HUES48 (cell line): ENCODE measurements at regions not wholly inside any gene's neighbourhood (a gene's known extent, or its start where the extent isn't known, plus 50 kb on each side); places are given as distances from the start of the nearest gene placed in this dataset.

Source experiments
- H3K27ac ChIP-seq: one replicate; pipeline ENCODE4 v1.7.0; 2013; ENCODE audit warnings: low read depth, low read length, inconsistent platforms
- H3K27me3 ChIP-seq: 2 replicates; pipeline ENCODE4 v1.6.1; 2013; ENCODE audit warnings: mild to moderate bottlenecking, low read length; ENCODE audit not compliant: control insufficient read depth, insufficient read depth
- H3K36me3 ChIP-seq: 2 replicates; pipeline ENCODE4 v1.6.1; 2013; ENCODE audit warnings: low read length; ENCODE audit not compliant: control insufficient read depth, insufficient read depth
- H3K4me1 ChIP-seq: 2 replicates; pipeline ENCODE4 v1.6.1; 2013; ENCODE audit warnings: mild to moderate bottlenecking, low read length; ENCODE audit not compliant: control insufficient read depth, insufficient read depth
- H3K4me3 ChIP-seq: 2 replicates; pipeline ENCODE4 v1.5.1; 2013; ENCODE audit warnings: mild to moderate bottlenecking, low read depth, low read length
- H3K9ac ChIP-seq: 2 replicates; pipeline ENCODE4 v1.6.1; 2013; ENCODE audit warnings: mild to moderate bottlenecking, low read depth, low read length, moderate library complexity
- H3K9me3 ChIP-seq: 2 replicates; pipeline ENCODE4 v1.6.1; 2013; ENCODE audit warnings: low read length; ENCODE audit not compliant: control insufficient read depth, insufficient read depth

GRCh38 chr18:6626457-6626856, 103.1 kb upstream of the ARHGAP28 start:
- Histone ChIP-seq H3K9ac (no peak overlapping the region), H3K4me3 (no peak overlapping the region), H3K27ac (no peak overlapping the region), H3K4me1 (peaks cover 7% of the 10 kb centered on the region; the same call in 1 of the 2 replicates), H3K27me3 (no peaks in the 10 kb centered on the region), H3K9me3 (no peaks in the 10 kb centered on the region), H3K36me3 (no peaks in the 10 kb centered on the region)

GRCh38 chr18:6627645-6628044, 101.9 kb upstream of the ARHGAP28 start:
- Histone ChIP-seq H3K36me3 (no peaks in the 10 kb centered on the region), H3K4me1 (peaks cover 14% of the 10 kb centered on the region), H3K27me3 (no peaks in the 10 kb centered on the region), H3K9ac (no peak overlapping the region), H3K27ac (no peak overlapping the region), H3K9me3 (no peaks in the 10 kb centered on the region), H3K4me3 (no peak overlapping the region)

GRCh38 chr18:6628187-6628586, 101.3 kb upstream of the ARHGAP28 start:
- Histone ChIP-seq H3K27me3 (no peaks in the 10 kb centered on the region), H3K9me3 (no peaks in the 10 kb centered on the region), H3K4me1 (peaks cover 19% of the 10 kb centered on the region), H3K36me3 (no peaks in the 10 kb centered on the region), H3K9ac (no peak overlapping the region), H3K27ac (no peak overlapping the region), H3K4me3 (no peak overlapping the region)

GRCh38 chr18:6629635-6630140, 99.8 kb upstream of the ARHGAP28 start:
- H3K4me1 ChIP-seq = peaks cover 21% of the 10 kb centered on the region
- no peaks in the 10 kb centered on the region for H3K36me3 ChIP-seq
- no peak overlapping the region for H3K4me3 ChIP-seq
- H3K27ac ChIP-seq = no peak overlapping the region
- H3K27me3 ChIP-seq = no peaks in the 10 kb centered on the region
- no peaks in the 10 kb centered on the region for H3K9me3 ChIP-seq
- H3K9ac ChIP-seq = no peak overlapping the region

- H3K27ac ChIP-seq = peak overlapping the region; percentile 78
- no peaks in the 10 kb centered on the region for H3K9me3 ChIP-seq
- no peak overlapping the region; the same call in 1 of the 2 replicates for H3K9ac ChIP-seq
- H3K4me1 ChIP-seq = peaks cover 20% of the 10 kb centered on the region
- no peaks in the 10 kb centered on the region for H3K36me3 ChIP-seq
- H3K27me3 ChIP-seq = no peaks in the 10 kb centered on the region
- H3K4me3 ChIP-seq = no peak overlapping the region
Measured at GRCh38 chr18:6633310-6633709, 96.2 kb upstream of the ARHGAP28 start.

GRCh38 chr18:6636091-6636490, 93.4 kb upstream of the ARHGAP28 start:
- Histone ChIP-seq H3K27me3 (no peaks in the 10 kb centered on the region), H3K9me3 (no peaks in the 10 kb centered on the region), H3K36me3 (no peaks in the 10 kb centered on the region), H3K4me1 (peaks cover 37% of the 10 kb centered on the region), H3K27ac (no peak overlapping the region), H3K4me3 (no peak overlapping the region), H3K9ac (no peak overlapping the region)

GRCh38 chr18:6638447-6638846, 91.1 kb upstream of the ARHGAP28 start:
- Histone ChIP-seq H3K27ac (no peak overlapping the region), H3K27me3 (no peaks in the 10 kb centered on the region), H3K9ac (no peak overlapping the region), H3K36me3 (no peaks in the 10 kb centered on the region), H3K4me1 (peaks cover 23% of the 10 kb centered on the region), H3K4me3 (no peak overlapping the region), H3K9me3 (no peaks in the 10 kb centered on the region)

GRCh38 chr18:6639305-6639704, 90.2 kb upstream of the ARHGAP28 start:
- Histone ChIP-seq H3K4me1 (peaks cover 17% of the 10 kb centered on the region), H3K36me3 (no peaks in the 10 kb centered on the region), H3K4me3 (no peak overlapping the region), H3K9ac (no peak overlapping the region), H3K9me3 (0 out of 2 replicates have a peak, but pooled peaks cover 4% of the 10 kb centered on the region), H3K27ac (no peak overlapping the region), H3K27me3 (no peaks in the 10 kb centered on the region)

GRCh38 chr18:6644836-6645627, 84.5 kb upstream of the ARHGAP28 start:
- no peak overlapping the region for H3K9ac ChIP-seq
- H3K36me3 ChIP-seq = no peaks in the 10 kb centered on the region
- H3K4me3 ChIP-seq = no peak overlapping the region
- H3K4me1 ChIP-seq = peaks cover 20% of the 10 kb centered on the region
- H3K27ac ChIP-seq = peak overlapping the region; percentile 4
- H3K9me3 ChIP-seq = 0 out of 2 replicates have a peak, but pooled peaks cover 4% of the 10 kb centered on the region
- H3K27me3 ChIP-seq = no peaks in the 10 kb centered on the region

- Histone ChIP-seq H3K36me3 (no peaks in the 10 kb centered on the region), H3K9me3 (0 out of 2 replicates have a peak, but pooled peaks cover 4% of the 10 kb centered on the region), H3K9ac (no peak overlapping the region), H3K27ac (no peak overlapping the region), H3K27me3 (no peaks in the 10 kb centered on the region), H3K4me3 (no peak overlapping the region), H3K4me1 (peaks cover 16% of the 10 kb centered on the region)
Measured at GRCh38 chr18:6646801-6647200, 82.7 kb upstream of the ARHGAP28 start.

GRCh38 chr18:6648581-6648980, 80.9 kb upstream of the ARHGAP28 start:
- Histone ChIP-seq H3K4me3 (no peak overlapping the region), H3K9me3 (0 out of 2 replicates have a peak, but pooled peaks cover 4% of the 10 kb centered on the region), H3K9ac (no peak overlapping the region), H3K27me3 (no peaks in the 10 kb centered on the region), H3K4me1 (peaks cover 16% of the 10 kb centered on the region), H3K27ac (no peak overlapping the region), H3K36me3 (no peaks in the 10 kb centered on the region)
